DMS79 treated with DMSO at 0.1 percent for 48 hours (cell line): ENCODE measurements at regions not wholly inside any gene's neighbourhood (a gene's known extent, or its start where the extent isn't known, plus 50 kb on each side); places are given as distances from the start of the nearest gene placed in this dataset.
"Not testable (repeated sequence)": the region's sequence is repeated elsewhere in the genome, so short reads cannot be mapped to it uniquely, and the experiment has no call there.

ENCODE experiments used
- DNase-seq: peaks from one replicate; lab custom pipeline; 2025; lab: John Stamatoyannopoulos, UW

DNA sequence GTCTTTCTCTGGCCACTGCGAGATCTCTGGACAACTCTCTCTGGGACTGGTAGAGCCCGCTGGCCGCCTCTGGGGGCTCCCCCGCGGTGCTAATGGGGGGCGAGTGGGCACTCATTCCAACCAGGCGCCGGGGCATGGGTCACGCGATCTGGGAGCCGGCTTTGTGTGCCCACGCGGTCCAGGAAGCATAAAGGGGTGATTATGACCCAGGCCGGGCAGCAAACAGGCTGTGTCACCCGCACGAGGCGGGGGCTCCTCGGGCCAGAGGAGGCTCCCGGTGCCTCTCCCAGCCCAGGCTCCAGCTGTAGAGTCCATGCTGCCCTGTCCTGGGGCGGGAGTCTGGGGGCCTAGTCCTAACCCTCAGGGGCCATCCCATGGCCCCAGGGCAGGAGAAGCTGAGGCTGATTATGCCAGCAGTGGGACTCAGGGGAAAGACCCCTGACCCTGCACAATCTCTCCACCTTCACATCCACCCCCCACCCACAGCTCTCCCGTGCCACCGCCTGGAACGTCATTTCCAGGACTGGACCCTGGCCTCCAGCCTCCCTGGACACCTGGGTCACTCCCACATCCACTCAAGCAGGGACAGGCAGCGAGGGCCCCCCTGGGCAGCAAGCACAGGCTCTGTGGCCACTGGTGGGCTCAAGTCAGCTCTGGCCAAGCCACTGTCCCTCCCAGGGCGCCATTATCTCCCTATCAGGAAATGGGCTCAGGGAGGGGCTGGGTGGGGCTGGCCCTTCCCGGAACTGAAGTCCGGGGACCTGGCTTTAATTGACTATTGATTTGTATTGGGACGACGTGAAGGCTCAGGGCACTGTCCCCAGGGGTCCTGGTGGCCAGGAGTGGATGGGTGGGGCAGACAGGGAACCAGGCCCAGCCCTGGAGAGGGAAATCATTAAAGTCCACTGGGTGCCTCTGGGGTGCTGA is 50.0 kb downstream of the PTPRS start:
- DNase-seq = no peak

DNA sequence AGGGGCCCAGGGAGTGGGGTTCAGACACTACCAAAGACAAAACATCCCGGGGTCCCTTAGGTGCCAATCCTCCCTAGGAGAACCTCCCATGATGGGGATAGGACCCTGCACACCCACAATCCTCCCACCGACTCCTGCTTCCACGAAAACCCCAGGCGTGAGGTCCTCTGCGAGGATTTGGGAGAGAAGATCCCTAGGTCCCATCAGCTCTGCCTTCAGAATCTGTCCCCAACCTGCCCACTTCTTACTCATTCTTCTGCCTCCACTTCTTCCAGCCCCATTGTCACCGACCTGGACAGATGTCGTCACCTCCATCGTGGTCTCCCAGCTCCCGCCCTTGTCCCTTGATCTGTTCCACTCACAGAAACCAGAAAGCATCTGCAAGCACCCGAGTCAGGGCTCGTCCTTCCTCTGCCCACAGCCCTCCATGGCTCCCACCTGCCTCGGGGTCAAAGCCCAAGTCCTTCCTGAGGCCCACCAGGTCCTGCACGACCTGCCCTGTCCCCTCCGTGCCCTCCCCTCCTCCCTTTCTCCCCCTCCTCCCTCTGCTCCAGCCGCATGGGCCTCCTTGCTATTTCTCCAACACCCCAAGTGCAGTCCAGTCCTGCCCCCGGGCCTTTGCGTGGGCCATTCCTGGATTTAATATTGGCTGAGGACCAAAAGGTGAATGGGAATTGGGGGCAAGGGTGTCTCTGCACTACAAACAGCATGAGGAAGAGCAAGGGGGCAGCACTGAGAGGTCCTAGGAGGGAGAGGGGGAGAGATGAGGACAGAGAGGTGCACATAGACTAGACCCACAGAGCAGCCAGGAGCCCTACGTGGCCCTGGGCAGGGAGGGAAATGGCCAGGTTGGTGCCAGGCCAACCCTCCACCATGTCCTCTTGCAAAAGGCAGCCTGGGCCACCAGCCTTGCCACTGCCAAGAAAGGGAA is 51.3 kb downstream of the PTPRS start:
- DNase-seq = no peak

DNA sequence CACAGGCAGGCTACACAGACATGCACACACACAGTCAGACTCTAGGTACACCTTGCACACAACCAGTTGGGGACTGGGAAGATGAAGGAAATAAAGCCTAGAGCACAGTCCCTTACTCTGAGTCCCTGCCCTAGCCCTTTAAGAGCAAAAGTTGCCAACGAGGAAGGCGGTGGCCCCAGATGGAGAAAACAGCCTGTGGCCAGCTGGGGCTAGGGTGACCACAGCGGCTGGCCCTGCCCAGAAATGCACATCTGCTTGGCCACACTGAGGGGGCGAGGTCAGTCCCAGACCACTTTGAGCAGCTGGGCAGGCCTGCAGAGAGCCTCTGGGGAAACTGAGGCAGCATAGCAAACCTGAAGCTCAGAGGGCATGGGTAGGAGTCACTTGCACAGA is 52.3 kb downstream of the PTPRS start:
- DNase-seq = no peak

DNA sequence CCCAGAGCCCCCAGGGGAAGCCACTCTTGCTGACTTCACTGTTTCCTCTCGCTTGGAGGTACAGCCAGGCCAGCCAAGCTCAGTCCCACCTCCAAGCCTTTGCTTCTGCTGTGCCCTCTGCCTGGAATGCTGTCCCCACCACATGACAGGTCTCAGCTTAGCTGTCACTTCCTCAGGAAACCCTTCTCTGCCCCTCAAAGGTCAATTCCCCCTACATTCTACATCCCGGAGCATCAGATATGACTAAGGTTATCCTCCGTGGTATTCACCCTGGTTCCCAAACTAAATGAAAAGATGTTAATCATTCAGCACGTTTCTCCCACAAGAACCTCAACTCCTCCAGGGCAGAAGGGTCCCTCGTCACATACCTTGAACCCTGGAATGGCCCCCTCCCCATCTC is 53.5 kb downstream of the PTPRS start:
- no peak for DNase-seq

DNA sequence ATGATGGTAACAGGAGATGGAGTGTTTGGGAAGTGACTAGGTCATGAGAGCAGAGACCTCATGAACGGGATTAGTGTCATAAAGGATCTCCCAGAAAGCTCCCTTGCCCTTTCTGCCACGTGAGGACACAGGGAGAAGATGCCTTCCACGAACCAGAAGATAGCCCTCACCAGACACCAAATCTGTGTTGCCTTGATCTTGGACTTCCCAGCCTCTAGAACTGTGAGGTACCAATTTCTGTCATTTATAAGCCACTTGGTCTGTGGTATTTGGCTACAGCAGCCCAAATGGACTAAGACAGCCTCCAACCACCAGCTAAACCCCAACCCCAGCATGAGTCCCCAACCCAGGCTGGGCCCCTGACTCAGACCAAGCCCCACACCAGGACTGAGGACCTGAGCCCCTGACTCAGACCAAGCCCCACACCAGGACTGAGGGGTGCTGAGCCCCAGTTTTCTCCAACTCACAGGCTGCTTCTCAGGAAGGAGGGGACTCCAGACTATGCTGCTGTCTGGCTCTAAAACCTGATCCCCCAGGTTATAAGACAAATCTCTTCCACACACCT is 54.1 kb downstream of the PTPRS start:
- DNase-seq = no peak

DNA sequence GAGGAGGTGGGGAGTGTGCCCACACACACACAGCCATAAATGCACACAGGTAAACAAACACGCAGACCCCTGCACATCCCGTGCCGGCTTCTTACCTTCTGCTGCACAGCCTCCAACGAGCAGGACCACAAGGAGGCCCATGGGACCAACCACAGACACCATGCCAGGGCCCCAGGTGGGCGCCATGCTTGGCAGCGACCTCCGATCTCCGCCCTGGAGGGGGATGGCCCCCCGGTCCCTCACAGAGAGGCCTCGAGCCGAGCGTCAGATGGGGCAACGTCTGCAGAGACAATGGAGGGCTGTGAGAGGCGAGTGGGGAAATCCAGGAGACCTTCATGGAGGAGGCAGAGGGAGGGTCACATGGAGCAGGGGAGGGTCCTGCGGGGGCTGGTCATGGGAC is 54.7 kb downstream of the PTPRS start:
- DNase-seq = no peak

DNA sequence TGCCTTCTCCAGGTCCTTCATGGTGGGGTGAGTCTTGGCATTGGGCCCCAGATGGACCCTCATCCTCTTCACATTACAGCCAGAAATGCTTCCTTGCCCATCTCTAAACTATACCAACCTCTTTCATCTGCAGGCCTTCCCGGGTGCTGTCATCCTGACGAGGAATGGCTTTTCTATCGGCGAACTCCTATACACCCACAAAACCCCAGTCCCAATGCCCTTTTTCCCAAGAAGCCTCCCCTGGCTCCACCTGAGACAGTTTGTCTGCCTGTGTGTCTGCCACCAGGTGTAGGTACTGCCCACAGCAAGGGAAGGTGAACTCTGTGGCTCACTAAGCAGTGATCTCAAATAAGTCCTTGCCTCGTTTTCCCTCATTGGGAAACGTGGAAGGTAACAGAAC is 55.3 kb downstream of the PTPRS start:
- no peak for DNase-seq

DNA sequence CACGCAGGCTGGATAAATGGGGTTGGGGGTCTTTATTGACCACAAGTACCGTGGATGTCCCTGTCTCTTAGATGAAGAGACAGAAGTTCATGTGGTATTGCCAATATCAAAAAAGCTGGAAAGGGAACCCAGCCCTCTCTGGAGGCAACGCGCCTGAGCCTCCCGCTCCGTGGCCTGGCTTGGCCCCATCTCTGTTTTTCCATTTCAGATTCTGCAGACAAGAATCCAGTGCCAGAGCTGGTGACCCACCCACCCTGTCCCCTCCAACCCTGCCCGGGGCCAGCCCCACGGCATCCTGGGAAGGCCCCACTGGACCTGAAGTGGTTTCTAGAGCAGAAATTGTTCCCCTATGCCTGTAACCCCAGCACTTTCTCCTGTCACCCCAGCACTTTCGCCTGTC is 57.7 kb downstream of the PTPRS start:
- no peak for DNase-seq

DNA sequence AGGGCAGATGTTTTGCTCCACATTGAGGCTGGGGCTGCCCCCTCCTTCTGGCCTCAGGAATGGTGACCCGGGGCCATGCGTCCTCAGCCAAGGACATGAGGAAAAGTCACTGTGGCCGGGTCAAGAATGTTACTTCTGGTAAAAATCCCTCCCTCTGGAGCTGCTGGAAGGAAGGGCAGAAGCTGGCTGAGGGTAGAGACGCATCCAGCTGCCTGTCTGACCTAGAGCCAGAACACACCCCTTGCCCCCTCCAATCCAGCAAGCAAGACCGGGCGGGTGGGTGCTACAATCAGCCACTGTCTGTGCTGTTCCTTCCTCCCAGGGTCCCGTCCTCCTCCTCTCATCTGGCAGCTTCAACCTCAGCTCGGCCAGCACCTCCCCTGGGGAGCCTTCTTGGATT is 59.0 kb downstream of the PTPRS start:
- no peak for DNase-seq

DNA sequence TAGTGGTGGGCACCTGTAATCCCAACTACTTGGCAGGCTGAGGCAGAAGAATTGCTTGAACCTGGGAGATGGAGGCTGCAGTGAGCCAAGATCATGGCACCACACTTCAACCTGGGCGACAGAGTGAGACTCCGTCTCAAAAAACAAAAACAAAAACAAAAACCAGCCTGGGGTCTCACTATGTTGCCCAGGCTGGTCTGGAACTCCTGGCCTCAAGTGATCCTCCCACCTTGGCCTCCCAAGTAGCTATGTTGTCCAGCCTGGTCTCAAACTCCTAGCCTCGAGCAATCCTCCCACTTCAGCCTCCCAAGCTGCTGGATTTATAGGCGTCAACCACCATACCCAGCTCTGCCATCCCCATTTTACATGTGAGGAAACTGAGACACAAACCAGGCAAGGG is 64.9 kb downstream of the PTPRS start:
- not testable (repeated sequence) for DNase-seq

DNA sequence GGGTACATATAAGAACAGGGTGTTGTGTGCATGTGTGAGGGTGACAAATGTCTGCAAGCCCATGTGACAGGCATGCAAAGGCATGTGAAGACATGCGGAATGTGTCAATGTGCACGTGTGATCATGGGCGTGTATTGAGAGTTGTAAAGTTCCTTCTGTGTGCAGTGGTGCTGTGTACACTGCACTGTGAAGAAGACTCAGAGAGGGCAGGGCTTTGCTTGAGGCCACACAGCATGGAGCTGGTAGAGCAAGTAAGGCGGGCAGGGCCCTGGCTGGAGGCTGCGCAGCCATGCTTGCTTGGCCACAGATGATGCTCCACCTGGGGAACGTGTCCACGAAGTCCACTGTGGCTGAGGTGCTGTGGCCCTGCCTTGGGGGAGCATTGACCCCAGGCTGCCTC is 66.8 kb downstream of the PTPRS start:
- no peak for DNase-seq

DNA sequence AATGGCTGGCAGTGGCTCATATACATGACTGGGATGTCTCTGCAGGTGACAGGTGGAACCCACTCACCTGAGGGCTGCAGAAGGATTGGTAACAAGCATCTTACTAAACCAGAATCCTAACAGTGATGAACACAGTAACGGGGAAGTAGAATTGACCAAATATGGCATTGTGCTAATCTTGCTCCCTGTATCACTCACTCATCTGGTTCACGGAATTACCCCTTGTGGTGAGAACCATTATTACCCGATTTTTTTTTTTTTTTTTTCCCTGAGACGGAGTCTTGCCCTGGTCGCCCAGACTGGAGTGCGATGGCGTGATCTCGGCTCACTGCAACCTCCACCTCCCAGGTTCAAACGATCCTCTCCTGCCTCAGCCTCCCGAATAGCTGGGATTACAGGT is 69.5 kb downstream of the PTPRS start:
- no peak for DNase-seq

DNA sequence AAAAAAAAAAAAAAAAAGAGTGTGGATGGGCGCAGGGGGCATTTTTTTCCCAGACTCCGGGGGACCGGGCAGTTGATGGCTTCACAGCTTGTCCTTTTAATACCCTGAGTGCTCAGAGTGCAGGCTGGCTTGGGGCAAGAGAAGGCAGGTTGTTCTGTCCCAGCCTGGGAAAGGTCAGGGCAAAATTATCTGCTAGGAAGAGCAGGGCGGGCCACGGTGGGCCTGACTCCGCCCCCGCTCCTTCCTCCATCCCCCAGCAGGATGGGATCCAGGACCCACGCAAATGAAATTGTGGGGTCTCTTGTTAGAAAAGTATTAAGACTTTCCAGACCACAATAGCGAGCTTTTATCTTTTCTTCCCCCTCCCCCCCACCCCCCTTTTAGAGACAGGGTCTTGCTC is 70.7 kb downstream of the PTPRS start:
- DNase-seq = no peak

DNA sequence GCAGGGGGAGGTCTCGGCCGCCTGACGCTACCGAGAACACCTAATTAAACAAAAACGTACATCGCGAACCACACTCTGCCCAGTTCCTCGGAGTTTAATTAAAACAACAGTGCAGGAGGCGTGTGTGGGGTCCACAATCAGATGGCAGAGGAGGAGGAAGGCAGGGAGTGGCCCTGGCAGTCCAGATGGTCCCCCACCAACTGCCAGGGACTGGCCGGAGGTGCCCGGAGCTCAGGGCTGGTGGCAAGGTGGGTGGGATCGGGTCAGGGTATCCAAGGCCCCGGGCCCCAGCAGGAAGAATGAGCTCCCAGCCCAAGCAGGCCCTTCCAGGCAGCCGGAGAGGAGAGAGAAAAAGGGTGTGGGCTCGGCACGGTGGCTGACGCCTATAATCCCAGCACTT is 71.3 kb downstream of the PTPRS start:
- no peak for DNase-seq

DNA sequence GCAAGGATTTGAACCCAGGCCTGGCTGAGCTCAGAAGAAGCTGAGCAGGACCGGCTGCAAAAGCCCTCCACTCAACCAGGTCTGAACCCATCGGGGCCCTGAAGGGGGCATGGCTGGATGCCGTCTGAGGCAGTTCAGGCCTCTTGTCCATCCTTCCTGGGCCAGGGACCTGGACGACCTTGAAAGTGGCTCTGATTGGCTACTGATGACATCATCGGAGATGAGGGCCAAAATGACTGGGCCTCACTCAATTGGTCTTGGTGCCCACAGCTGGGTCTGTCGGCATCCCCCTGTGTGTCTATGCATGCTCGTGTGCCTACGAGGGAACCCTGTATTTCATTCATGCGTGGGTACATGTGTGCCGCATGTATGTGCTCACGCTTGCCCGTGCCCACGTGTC is 71.8 kb downstream of the PTPRS start:
- DNase-seq = no peak

DNA sequence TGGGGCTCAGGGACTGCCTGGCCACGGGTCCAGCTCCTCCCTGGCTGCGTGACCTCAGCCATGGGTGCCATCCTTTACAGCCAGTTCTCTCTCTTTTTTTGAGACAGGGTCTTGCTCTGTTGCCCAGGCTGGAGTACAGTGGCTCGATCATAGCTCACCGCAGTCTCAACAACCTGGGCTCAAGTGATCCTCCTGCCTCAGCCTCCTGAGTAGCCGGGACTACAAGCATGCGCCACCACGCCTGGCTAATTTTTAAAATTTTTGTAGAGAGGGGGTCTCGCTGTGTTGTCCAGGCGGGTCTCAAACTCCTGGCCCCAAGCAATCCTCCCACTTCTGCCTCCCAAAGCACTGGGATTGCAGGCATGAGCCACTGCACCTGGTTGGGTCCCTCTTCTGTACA is 75.4 kb downstream of the PTPRS start:
- DNase-seq = no peak

DNA sequence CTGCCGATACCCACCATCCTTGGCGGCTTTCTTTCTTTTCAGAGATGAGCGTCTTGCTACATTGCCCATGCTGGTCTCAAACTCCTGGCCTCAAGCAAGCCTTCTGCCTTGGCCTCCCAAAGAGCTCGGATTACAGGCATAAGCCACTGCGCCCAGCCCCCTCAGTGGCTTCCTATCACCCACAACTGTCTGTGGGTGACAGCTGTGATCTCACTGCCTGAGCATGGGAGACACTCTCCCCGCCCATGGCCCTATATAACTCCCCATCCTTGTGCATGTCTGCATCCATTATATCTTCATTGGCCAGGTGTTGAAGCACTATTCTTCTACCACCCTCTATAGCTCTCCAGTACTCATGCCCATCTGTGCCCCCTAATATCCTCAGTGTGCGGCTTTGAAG is 76.2 kb downstream of the PTPRS start:
- DNase-seq = no peak

DNA sequence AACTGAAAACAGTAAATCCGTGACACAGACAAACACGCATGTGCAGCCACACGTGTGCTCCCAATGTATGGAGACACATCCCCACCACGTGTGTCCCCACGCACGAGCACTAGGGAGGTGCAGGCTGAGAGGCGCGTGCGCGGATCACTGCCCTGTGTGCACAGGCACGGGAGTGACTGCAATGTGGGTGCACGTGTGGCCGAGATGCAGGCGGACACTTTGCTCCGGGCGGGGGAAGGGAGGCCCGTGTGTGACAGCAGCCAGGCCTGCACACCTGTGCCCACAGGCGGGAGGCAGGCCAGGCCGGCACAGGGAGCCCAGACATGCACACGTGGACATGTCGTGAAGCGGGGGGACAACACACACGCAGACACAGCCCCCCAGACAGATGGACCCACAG is 77.0 kb downstream of the PTPRS start:
- DNase-seq = no peak

DNA sequence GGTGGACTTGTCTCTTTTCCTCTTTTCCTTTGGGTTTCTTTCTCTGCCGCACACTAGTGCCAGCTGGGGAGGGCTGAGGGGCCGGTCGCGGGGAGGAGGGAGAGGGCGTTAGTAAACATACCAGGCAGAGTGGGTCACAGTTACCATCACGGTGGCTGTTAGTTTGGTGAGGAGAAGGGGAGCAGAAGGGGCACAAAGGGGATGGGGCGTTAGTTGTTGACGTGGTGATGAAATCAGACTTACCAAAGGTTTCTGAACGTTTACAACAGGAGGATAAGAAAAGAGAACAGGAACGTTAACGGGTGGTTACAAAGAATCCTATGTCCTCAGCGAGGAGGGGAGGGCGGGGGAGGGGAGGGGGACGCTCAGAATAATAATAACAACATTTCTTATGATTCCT is 77.9 kb downstream of the PTPRS start:
- DNase-seq = no peak

DNA sequence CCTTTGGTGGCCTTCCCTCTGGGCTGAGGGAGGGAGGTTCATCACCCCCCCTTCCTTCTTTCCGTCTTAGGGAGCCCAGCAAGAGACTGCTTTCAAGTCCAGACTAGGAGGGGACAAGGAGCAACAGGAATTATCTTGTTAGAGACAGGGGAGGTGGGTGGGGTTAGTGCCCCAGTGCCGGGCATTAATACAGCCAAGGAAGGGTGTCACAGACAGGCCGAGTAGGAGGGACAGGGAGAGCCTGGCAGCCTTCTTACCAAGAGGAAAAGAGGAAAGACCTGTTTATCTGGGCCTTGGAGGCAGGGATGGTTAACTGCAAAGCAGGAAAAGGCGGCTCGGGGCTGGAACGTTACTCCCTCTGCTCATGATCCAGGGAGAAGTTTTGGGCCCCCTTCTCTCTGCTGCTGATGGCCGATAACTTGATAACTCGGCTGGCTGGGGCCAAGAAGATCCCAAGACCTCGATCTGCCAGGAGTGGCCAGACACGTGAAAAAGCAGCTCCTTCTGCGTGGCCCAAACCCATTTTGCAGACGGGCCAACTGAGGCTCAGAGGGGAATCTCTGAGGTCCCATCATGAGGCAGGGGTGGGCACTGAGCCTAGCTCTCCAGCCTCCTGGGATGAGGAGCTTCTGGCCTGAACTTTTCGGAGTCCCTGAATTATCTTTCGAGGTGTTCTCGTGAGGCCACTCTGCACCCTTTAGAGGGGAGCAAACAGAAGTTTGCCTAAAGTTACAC is 79.3 kb downstream of the PTPRS start:
- DNase-seq = no peak

DNA sequence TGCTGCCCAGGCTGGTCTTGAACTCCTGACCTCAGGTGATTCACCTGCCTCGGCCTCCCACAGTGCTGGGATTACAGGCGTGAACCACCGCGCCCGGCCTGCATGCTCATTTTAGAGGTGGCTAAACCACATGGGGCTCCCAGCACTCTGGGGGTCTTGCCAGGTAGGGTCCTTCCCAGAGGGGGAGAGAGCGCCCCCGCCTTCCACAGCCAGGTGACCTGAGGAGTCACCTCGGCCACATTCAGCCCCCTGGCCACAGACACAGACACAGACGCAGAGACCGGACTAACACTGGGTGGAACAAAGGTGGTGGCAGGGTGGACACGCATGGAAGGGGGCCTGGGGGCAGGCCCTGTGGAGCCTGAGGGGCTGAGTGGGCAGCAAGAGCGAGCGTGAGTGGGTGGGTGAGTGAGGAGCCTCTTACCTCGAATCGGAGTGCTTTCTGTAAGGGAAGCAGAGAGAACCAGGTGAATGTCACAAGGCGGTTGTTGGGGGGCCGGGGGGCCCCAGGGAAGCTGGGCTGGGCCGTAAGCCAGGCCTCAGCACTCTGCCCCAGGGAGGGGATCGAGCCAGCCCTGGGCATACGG is 80.1 kb downstream of the PTPRS start:
- DNase-seq = no peak

DNA sequence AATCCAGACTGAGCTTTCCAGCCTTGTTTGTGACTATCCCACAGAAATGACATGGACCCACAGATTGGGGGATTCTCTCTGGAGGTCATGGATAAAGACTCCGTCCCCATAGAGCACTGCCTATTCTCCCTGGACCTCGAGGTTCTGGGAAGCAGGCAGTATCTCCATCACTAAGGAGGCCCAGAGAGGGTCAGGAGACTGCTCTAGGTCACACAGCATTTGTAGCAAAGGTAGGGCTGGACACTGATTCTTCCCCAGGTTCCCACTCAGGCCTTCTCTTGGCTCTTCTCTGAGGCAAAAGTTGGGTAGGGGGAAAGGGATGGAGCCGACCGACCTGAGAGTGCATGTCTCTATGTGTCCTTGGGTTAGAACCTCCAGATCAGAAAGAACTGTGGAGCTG is 80.9 kb downstream of the PTPRS start:
- no peak for DNase-seq
